Endothelial cell of umbilical vein (primary cell): ENCODE measurements at regions not wholly inside any gene's neighbourhood (a gene's known extent, or its start where the extent isn't known, plus 50 kb on each side); places are given as distances from the start of the nearest gene placed in this dataset.

Source experiments
- BruUV-seq: library from RNA; stranded (reverse); fragments of 400-500 nt; replicated peaks from 2 replicates; lab custom pipeline; 2021; lab: Mats Ljungman, UMichigan
- CTCF ChIA-PET: fragments of 300-600, 350-600 bp; sonication (Branson Sonifier 250); formaldehyde crosslinking; loops from one replicate; lab custom pipeline; 2021; ENCODE audit warnings: antibody characterized with exemption, inconsistent platforms; lab: Charles Lee
- POLR2A ChIA-PET: fragments of 300-600, 350-600 bp; sonication (Branson Sonifier 250); formaldehyde crosslinking; loops from one replicate; lab custom pipeline; 2021; ENCODE audit warnings: antibody characterized with exemption, inconsistent platforms; lab: Charles Lee
- DNase-seq: peaks from one replicate; pipeline ENCODE4 v3.0.0-alpha.2; 2011; ENCODE audit warnings: low read depth, low spot score
- FAIRE-seq: peaks from 2 replicates; lab custom pipeline; 2011; peaks lifted over from hg19 to GRCh38; lab: Jason Lieb, UNC
- H2AFZ ChIP-seq: 2 replicates; pipeline ENCODE4 v1.6.0; 2012; ENCODE audit warnings: low read depth, low read length, control low read depth, inconsistent platforms
- H3K27ac ChIP-seq: 2 replicates; pipeline ENCODE4 v1.5.1; 2011; ENCODE audit warnings: low read depth, mild to moderate bottlenecking, control low read depth, low read length, moderate library complexity; ENCODE audit not compliant: insufficient read depth
- H3K27me3 ChIP-seq, 2 experiments: 2 replicates each; pipeline versions ENCODE4 v1.6.0 to v1.6.1; 2011; ENCODE audit warnings: low read length in 2 of 2, mixed read lengths in 1 of 2; ENCODE audit not compliant: control insufficient read depth in 2 of 2, insufficient read depth in 2 of 2
- H3K36me3 ChIP-seq, 2 experiments: 2 replicates in 1 of 2; 3 replicates in 1 of 2; pipeline ENCODE4 v1.5.1; 2011; ENCODE audit warnings: low read length in 2 of 2, mild to moderate bottlenecking in 1 of 2, moderate library complexity in 1 of 2; ENCODE audit not compliant: control insufficient read depth in 2 of 2, insufficient read depth in 2 of 2; ENCODE audit errors: extremely low read depth in 1 of 2
- H3K4me1 ChIP-seq: 3 replicates; pipeline ENCODE4 v1.5.1; 2011; ENCODE audit warnings: mild to moderate bottlenecking, low read length; ENCODE audit not compliant: control insufficient read depth, insufficient read depth; ENCODE audit errors: extremely low read depth
- H3K4me2 ChIP-seq: 2 replicates; pipeline ENCODE4 v1.6.1; 2011; ENCODE audit warnings: low read length, control low read depth, mixed read lengths; ENCODE audit not compliant: insufficient read depth
- H3K4me3 ChIP-seq, 3 experiments: fragments of 200-600 bp in 1 of 3; sonication (generic), shearing (Covaris generic) in 1 of 3; replicated peaks in 1 of 3; 2 replicates each; pipeline ENCODE4 v1.5.1; 2011 to 2016; ENCODE audit warnings: control low read depth in 3 of 3, low read length in 3 of 3, mild to moderate bottlenecking in 2 of 3, inconsistent platforms in 1 of 3, low read depth in 1 of 3, moderate library complexity in 1 of 3; ENCODE audit not compliant: insufficient read depth in 1 of 3
- H3K79me2 ChIP-seq: 2 replicates; pipeline ENCODE4 v1.6.0; 2012; ENCODE audit warnings: low read length, inconsistent platforms; ENCODE audit not compliant: control insufficient read depth, insufficient read depth
- H3K9ac ChIP-seq: replicated peaks from 2 replicates; pipeline ENCODE3; 2011; ENCODE audit warnings: low read length, control low read depth; ENCODE audit not compliant: insufficient read depth; ENCODE audit errors: extremely low read depth
- H3K9me1 ChIP-seq: replicated peaks from 3 replicates; pipeline ENCODE4 v1.6.0; 2011; ENCODE audit warnings: mild to moderate bottlenecking, low read length; ENCODE audit not compliant: control insufficient read depth, insufficient read depth; ENCODE audit errors: extremely low read depth
- H3K9me3 ChIP-seq: replicated peaks from 2 replicates; pipeline ENCODE4 v1.5.1; 2012; ENCODE audit warnings: low read length, inconsistent platforms; ENCODE audit not compliant: control insufficient read depth, insufficient read depth
- H4K20me1 ChIP-seq: replicated peaks from 2 replicates; pipeline ENCODE3; 2011; ENCODE audit warnings: mild to moderate bottlenecking, low read length; ENCODE audit not compliant: control insufficient read depth, insufficient read depth; ENCODE audit errors: extremely low read depth
- CTCF ChIP-seq, 2 donors: IDR thresholded peaks; 1 replicate in 1 of 2; 2 replicates in 1 of 2; pipeline ENCODE4 v1.5.1; 2011; ENCODE audit warnings: low read length in 2 of 2, mild to moderate bottlenecking in 2 of 2, moderate library complexity in 2 of 2, control low read depth in 1 of 2, inconsistent platforms in 1 of 2, low read depth in 1 of 2; ENCODE audit not compliant: insufficient read depth in 1 of 2; ENCODE audit errors: extremely low read depth in 1 of 2
- FOS ChIP-seq: IDR thresholded peaks from 2 replicates; pipeline ENCODE4 v1.6.1; 2011; ENCODE audit warnings: mild to moderate bottlenecking, low read length, moderate library complexity, borderline replicate concordance; ENCODE audit not compliant: insufficient read depth
- POLR2AphosphoS5 ChIP-seq: IDR thresholded peaks from 2 replicates; pipeline ENCODE4 v1.6.1; 2012; ENCODE audit warnings: low read depth, mild to moderate bottlenecking, control low read depth, low read length, moderate library complexity; ENCODE audit not compliant: insufficient read depth
- dilution Hi-C: fragments of 300-500 bp; cut with MboI; formaldehyde crosslinking; loops from one replicate; pipeline ENCODE4 v1.15.0; 2019; ENCODE audit warnings: low sequenced_read_pairs; ENCODE audit not compliant: extremely low pct_ligation_motif_present
- intact Hi-C: fragments of 100-400 bp; cut with micrococcal nuclease; formaldehyde crosslinking; loops from one replicate; pipeline ENCODE4 v1.10.0; 2022

- intact Hi-C loops (no loop called here), dilution Hi-C loops (no loop called here)
- Histone ChIP-seq H2AFZ (no peak overlapping the region), H3K9me3 (no peaks in the 10 kb centered on the region), H3K9me1 (no peaks in the 10 kb centered on the region), H3K79me2 (no peaks in the 10 kb centered on the region), H3K9ac (no peak overlapping the region), H3K4me1 (no peaks in the 10 kb centered on the region), H3K4me3 (no peak overlapping the region), H3K4me2 (no peak overlapping the region), H4K20me1 (no peaks in the 10 kb centered on the region), H3K27ac (no peak overlapping the region), H3K36me3 (no peaks in the 10 kb centered on the region), H3K27me3 (no peaks in the 10 kb centered on the region)
- no TSS peak for BruUV-seq
- DNase-seq: no peak
- ChIA-PET CTCF (interaction anchor here (1.2 kb wide), 1 partner anchor 8 kb away, joined by 3 read pairs; no protein-coding TSS in a partner anchor), POLR2A (interaction anchor here (0.7 kb wide), 1 partner anchor 55 kb away, joined by 3 read pairs; no protein-coding TSS in a partner anchor)
- no peak for FAIRE-seq
- no peak for TF ChIP-seq CTCF (IDR thresholded peaks at IDR 0.05; ENCODE audit: extremely low read depth in 1 of 2, insufficient read depth in 1 of 2, low read depth in 1 of 2, low read length in 2 of 2)
- no peak for TF ChIP-seq POLR2AphosphoS5
- TF ChIP-seq FOS: no peak
These were observed 89.3 kb downstream of the NPY start for GRCh38 chr7:24372961-24373955.
